Mesendoderm (in vitro differentiated cells): ENCODE measurements at regions not wholly inside any gene's neighbourhood (a gene's known extent, or its start where the extent isn't known, plus 50 kb on each side); places are given as distances from the start of the nearest gene placed in this dataset.

Experiments
- DNase-seq: peaks from one replicate; pipeline ENCODE4 v3.0.0; 2013
- H2AK5ac ChIP-seq: 2 replicates; pipeline ENCODE4 v1.6.1; 2013; ENCODE audit warnings: low read length, inconsistent platforms
- H2BK120ac ChIP-seq: 2 replicates; pipeline ENCODE4 v1.6.1; 2013; ENCODE audit warnings: low read depth, mild to moderate bottlenecking, low read length, moderate library complexity, mixed read lengths
- H2BK15ac ChIP-seq: replicated peaks from 2 replicates; pipeline ENCODE4 v1.6.1; 2013; ENCODE audit warnings: low read depth, mild to moderate bottlenecking, moderate library complexity
- H2BK5ac ChIP-seq: 2 replicates; pipeline ENCODE4 v1.6.1; 2013; ENCODE audit warnings: low read length, inconsistent platforms
- H3K18ac ChIP-seq: 2 replicates; pipeline ENCODE4 v1.6.1; 2013; ENCODE audit warnings: mild to moderate bottlenecking, low read length, mixed read lengths
- H3K23ac ChIP-seq: one replicate; pipeline ENCODE4 v1.6.1; 2013; ENCODE audit warnings: low read length
- H3K27ac ChIP-seq: 2 replicates; pipeline ENCODE4 v1.5.1; 2013; ENCODE audit warnings: low read depth, mild to moderate bottlenecking, inconsistent platforms, low read length, moderate library complexity
- H3K27me3 ChIP-seq: 2 replicates; pipeline ENCODE4 v1.6.1; 2013; ENCODE audit warnings: low read length, control low read depth, mild to moderate bottlenecking, inconsistent platforms; ENCODE audit not compliant: insufficient read depth, poor library complexity
- H3K36me3 ChIP-seq: 2 replicates; pipeline ENCODE4 v1.6.1; 2013; ENCODE audit warnings: low read length, inconsistent platforms; ENCODE audit not compliant: control insufficient read depth, insufficient read depth
- H3K4ac ChIP-seq: one replicate; pipeline ENCODE4 v1.6.1; 2013; ENCODE audit warnings: low read depth, mild to moderate bottlenecking, low read length, moderate library complexity
- H3K4me1 ChIP-seq: 2 replicates; pipeline ENCODE4 v1.6.1; 2013; ENCODE audit warnings: low read depth, low read length, inconsistent platforms; ENCODE audit not compliant: control insufficient read depth
- H3K4me2 ChIP-seq: 2 replicates; pipeline ENCODE4 v1.6.1; 2013; ENCODE audit warnings: low read length
- H3K4me3 ChIP-seq: 2 replicates; pipeline ENCODE4 v1.5.1; 2013; ENCODE audit warnings: mild to moderate bottlenecking, low read length
- H3K56ac ChIP-seq: one replicate; pipeline ENCODE4 v1.6.1; 2013; ENCODE audit warnings: low read length
- H3K79me1 ChIP-seq: 2 replicates; pipeline ENCODE4 v1.6.1; 2013; ENCODE audit warnings: low read length, inconsistent platforms
- H3K79me2 ChIP-seq: 2 replicates; pipeline ENCODE4 v1.6.1; 2013; ENCODE audit warnings: mild to moderate bottlenecking, low read length; ENCODE audit not compliant: control insufficient read depth, insufficient read depth
- H3K9ac ChIP-seq: 2 replicates; pipeline ENCODE4 v1.6.1; 2013; ENCODE audit warnings: low read length, inconsistent platforms
- H4K5ac ChIP-seq: one replicate; pipeline ENCODE4 v1.6.1; 2013; ENCODE audit warnings: low read length
- H4K8ac ChIP-seq: one replicate; pipeline ENCODE4 v1.6.1; 2013; ENCODE audit warnings: low read depth, mild to moderate bottlenecking, control low read depth, low read length, moderate library complexity
- WGBS: extraction: QIAGEN DNeasy Blood & Tissue Kit; methylation state at CpG from one replicate; pipeline ENCODE4 v1.1.7; 2013; ENCODE audit warnings: low lambda C conversion rate, missing lambda C conversion rate; ENCODE audit not compliant: insufficient coverage; ENCODE audit errors: extremely low coverage; 5-methylcytosine and 5-hydroxymethylcytosine counted together

GRCh38 chr2:53242090-53242489, 525.5 kb upstream of the CHAC2 start:
- no peak for DNase-seq
- WGBS, result no CpG with 5 or more reads among the region's 3 CpGs
- Histone ChIP-seq H2BK15ac (no peak overlapping the region), H3K4ac (no peak overlapping the region), H2BK5ac (no peak overlapping the region), H3K18ac (no peak overlapping the region), H3K9ac (no peak overlapping the region), H3K23ac (no peak overlapping the region), H3K27ac (no peak overlapping the region), H4K8ac (no peak overlapping the region), H3K27me3 (no peaks in the 10 kb centered on the region), H2AK5ac (no peak overlapping the region), H3K56ac (no peak overlapping the region), H3K79me2 (no peaks in the 10 kb centered on the region), H3K79me1 (no peaks in the 10 kb centered on the region), H3K4me1 (no peaks in the 10 kb centered on the region), H3K36me3 (no peaks in the 10 kb centered on the region), H3K4me2 (no peak overlapping the region), H4K5ac (no peak overlapping the region), H3K4me3 (no peak overlapping the region), H2BK120ac (no peak overlapping the region)

- H3K79me1 ChIP-seq, result no peaks in the 10 kb centered on the region
- no peak overlapping the region for H2AK5ac ChIP-seq
- no peak overlapping the region for H3K4me2 ChIP-seq
- H3K4me3 ChIP-seq, result no peak overlapping the region
- no peak overlapping the region for H2BK15ac ChIP-seq
- H2BK5ac ChIP-seq, result no peak overlapping the region
- no peaks in the 10 kb centered on the region for H3K27me3 ChIP-seq
- no peak overlapping the region for H3K23ac ChIP-seq
- H3K36me3 ChIP-seq, result no peaks in the 10 kb centered on the region
- no peak overlapping the region for H2BK120ac ChIP-seq
- no peak overlapping the region for H3K27ac ChIP-seq
- no peaks in the 10 kb centered on the region for H3K79me2 ChIP-seq
- no peak overlapping the region for H3K4ac ChIP-seq
- no peak overlapping the region for H4K8ac ChIP-seq
- H3K4me1 ChIP-seq, result no peaks in the 10 kb centered on the region
- no peak overlapping the region for H3K9ac ChIP-seq
- no peak for DNase-seq
- no peak overlapping the region for H4K5ac ChIP-seq
- H3K18ac ChIP-seq, result no peak overlapping the region
- WGBS, result no CpG with 5 or more reads among the region's 1 CpG
- no peak overlapping the region for H3K56ac ChIP-seq
Measured at GRCh38 chr2:53235836-53236582, 531.6 kb upstream of the CHAC2 start.

DNA sequence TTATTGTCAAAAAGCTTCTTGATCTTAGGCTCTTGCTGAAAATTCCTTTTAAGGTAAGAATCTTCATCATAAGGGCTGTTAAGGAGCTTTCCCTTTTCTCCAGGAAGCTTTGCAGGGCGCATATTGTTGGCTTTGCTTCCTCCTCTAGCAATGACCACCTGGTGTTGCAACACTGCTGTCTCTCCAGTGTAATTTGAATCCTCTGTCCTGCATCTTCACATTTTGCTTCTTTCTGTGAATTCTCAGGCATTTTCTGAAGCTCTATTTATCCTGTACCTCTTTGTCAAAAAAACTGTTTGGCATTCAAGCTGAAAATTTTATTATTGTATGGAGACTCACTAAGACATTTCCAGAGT, 533.1 kb upstream of the CHAC2 start:
- Histone ChIP-seq H3K56ac (no peak overlapping the region), H3K27me3 (no peaks in the 10 kb centered on the region), H2BK15ac (no peak overlapping the region), H3K4me3 (no peak overlapping the region), H3K79me1 (no peaks in the 10 kb centered on the region), H3K9ac (no peak overlapping the region), H3K4me1 (no peaks in the 10 kb centered on the region), H2BK5ac (no peak overlapping the region), H2AK5ac (no peak overlapping the region), H3K79me2 (no peaks in the 10 kb centered on the region), H3K4ac (no peak overlapping the region), H4K8ac (no peak overlapping the region), H3K27ac (no peak overlapping the region), H3K23ac (no peak overlapping the region), H2BK120ac (no peak overlapping the region), H4K5ac (no peak overlapping the region), H3K4me2 (no peak overlapping the region), H3K36me3 (no peaks in the 10 kb centered on the region), H3K18ac (no peak overlapping the region)
- no CpG with 5 or more reads among the region's 1 CpG for WGBS
- peak; percentile 75 for DNase-seq

GRCh38 chr2:53233759-53234547, 533.7 kb upstream of the CHAC2 start:
- H3K56ac ChIP-seq, result no peak overlapping the region
- DNase-seq, result no peak
- H2AK5ac ChIP-seq, result no peak overlapping the region
- no peak overlapping the region for H2BK15ac ChIP-seq
- no peak overlapping the region for H3K9ac ChIP-seq
- peak overlapping the region; percentile 65 for H3K4ac ChIP-seq
- no peak overlapping the region for H3K4me2 ChIP-seq
- no peak overlapping the region for H3K4me3 ChIP-seq
- no peak overlapping the region for H3K23ac ChIP-seq
- no peak overlapping the region for H2BK5ac ChIP-seq
- H3K79me2 ChIP-seq, result no peaks in the 10 kb centered on the region
- H4K5ac ChIP-seq, result no peak overlapping the region
- no peaks in the 10 kb centered on the region for H3K27me3 ChIP-seq
- no CpG with 5 or more reads among the region's 4 CpGs for WGBS
- no peaks in the 10 kb centered on the region for H3K36me3 ChIP-seq
- no peak overlapping the region for H4K8ac ChIP-seq
- H3K27ac ChIP-seq, result no peak overlapping the region
- no peak overlapping the region for H3K18ac ChIP-seq
- no peaks in the 10 kb centered on the region for H3K79me1 ChIP-seq
- no peak overlapping the region for H2BK120ac ChIP-seq
- no peaks in the 10 kb centered on the region for H3K4me1 ChIP-seq

DNA sequence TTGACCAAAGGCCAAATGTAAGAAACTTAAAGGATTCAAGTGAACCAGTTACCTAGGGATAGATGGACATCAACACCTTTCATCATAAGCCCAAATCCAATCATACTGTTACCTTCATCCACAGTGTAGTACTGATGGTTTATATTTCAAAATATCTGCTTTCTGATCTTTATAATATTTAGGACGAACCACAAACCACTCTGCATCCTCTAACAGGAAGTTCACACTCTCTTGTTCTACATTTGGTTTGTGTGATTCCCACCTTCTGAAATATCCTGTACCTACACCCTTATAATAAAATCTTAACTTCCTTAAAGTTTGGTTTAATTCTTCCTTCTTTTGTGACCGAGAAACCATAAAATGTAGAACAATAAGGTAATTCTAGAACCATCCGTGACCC, 535.7 kb upstream of the CHAC2 start:
- WGBS, result no CpG with 5 or more reads among the region's 3 CpGs
- no peak overlapping the region for H3K4me3 ChIP-seq
- H2AK5ac ChIP-seq, result no peak overlapping the region
- H3K23ac ChIP-seq, result no peak overlapping the region
- no peak overlapping the region for H4K5ac ChIP-seq
- H3K4me1 ChIP-seq, result no peaks in the 10 kb centered on the region
- H4K8ac ChIP-seq, result no peak overlapping the region
- no peak for DNase-seq
- no peak overlapping the region for H3K27ac ChIP-seq
- H2BK5ac ChIP-seq, result no peak overlapping the region
- no peak overlapping the region for H3K4ac ChIP-seq
- no peak overlapping the region for H3K4me2 ChIP-seq
- H2BK15ac ChIP-seq, result no peak overlapping the region
- H3K27me3 ChIP-seq, result no peaks in the 10 kb centered on the region
- H3K36me3 ChIP-seq, result no peaks in the 10 kb centered on the region
- no peaks in the 10 kb centered on the region for H3K79me1 ChIP-seq
- no peaks in the 10 kb centered on the region for H3K79me2 ChIP-seq
- no peak overlapping the region for H3K18ac ChIP-seq
- H3K9ac ChIP-seq, result no peak overlapping the region
- H3K56ac ChIP-seq, result no peak overlapping the region
- H2BK120ac ChIP-seq, result no peak overlapping the region
